ENCODE measurements at regions not wholly inside any gene's neighbourhood (a gene's known extent, or its start where the extent isn't known, plus 50 kb on each side); places are given as distances from the start of the nearest gene placed in this dataset.
"Not testable (repeated sequence)": the region's sequence is repeated elsewhere in the genome, so short reads cannot be mapped to it uniquely, and the experiment has no call there.

DNA sequence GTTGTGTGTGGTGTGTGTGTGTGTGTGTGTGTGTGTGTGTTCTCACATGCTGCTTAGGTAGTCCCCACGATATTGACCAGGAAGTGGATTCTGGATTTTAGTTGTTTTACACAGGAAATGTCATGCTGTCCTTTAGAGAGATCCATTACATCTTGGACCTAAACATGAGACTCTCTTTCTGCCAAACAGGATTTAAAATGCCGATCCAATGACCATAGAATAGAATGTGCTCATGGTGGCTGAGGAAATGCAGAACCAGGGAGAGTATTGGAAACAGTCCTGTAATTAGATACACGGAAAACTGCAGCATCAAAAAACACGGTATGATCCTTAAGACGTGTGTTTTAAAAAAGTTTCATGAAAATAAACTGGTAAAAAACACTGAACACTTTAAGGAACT is 347.8 kb upstream of the FRG1 start:
- TF ChIP-seq, protein P1, sequence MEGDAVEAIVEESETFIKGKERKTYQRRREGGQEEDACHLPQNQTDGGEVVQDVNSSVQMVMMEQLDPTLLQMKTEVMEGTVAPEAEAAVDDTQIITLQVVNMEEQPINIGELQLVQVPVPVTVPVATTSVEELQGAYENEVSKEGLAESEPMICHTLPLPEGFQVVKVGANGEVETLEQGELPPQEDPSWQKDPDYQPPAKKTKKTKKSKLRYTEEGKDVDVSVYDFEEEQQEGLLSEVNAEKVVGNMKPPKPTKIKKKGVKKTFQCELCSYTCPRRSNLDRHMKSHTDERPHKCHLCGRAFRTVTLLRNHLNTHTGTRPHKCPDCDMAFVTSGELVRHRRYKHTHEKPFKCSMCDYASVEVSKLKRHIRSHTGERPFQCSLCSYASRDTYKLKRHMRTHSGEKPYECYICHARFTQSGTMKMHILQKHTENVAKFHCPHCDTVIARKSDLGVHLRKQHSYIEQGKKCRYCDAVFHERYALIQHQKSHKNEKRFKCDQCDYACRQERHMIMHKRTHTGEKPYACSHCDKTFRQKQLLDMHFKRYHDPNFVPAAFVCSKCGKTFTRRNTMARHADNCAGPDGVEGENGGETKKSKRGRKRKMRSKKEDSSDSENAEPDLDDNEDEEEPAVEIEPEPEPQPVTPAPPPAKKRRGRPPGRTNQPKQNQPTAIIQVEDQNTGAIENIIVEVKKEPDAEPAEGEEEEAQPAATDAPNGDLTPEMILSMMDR (IDR thresholded peaks at IDR 0.05; ENCODE audit: control insufficient read depth, insufficient read depth, low read depth, low read length, missing control alignments), result no peak
- no peak overlapping the region for H3K4me3 ChIP-seq (ENCODE audit: control insufficient read depth, low read depth, low read length)

DNA sequence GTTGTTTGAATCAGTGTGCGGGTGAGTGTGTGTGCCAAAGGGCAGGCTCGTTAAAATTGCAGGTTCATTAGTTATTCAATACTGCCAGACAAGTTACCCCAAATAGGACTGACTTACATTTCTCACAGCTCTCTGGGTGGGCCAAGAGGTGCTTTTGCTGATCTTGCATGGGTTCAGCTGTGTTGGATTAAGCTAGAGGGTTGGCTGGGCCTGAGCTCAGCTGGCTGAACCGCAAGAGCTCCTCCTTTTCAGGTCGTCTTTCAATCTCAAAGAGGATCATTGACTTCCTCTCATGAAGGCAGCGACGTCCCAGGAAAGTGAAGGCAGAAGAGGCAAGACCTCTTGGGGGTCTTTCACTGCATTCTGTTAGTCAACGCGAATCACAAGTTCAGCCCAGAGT is 343.3 kb upstream of the FRG1 start:
- no peak overlapping the region for H3K4me3 ChIP-seq (ENCODE audit: control insufficient read depth, low read depth, low read length)
- TF ChIP-seq, protein P1 (IDR thresholded peaks at IDR 0.05; ENCODE audit: control insufficient read depth, insufficient read depth, low read depth, low read length, missing control alignments), result no peak
- no peak for DNase-seq (ENCODE audit: low read depth)

More for the DNA sequence above, 347.8 kb upstream of the FRG1 start:
- no peak for DNase-seq (ENCODE audit: low read depth)

DNA sequence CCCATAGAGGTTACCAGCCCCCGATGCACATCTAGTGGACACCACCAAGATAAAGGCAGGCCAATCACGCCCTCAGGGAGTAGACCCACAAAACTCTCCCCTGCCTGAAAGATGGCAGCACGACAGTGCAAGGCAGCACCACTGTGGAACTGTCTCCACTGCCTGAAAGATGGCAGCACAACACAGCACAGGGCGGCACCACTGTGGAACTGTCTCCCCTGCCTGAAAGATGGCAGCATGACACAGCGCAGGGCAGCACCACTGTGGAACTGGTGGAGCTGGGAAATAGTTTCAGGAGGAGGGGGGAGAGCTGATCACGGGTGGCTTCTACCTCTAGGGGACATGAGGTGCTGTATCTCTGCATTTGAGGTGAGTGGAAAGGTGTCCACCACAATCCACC is 340.4 kb upstream of the FRG1 start:
- no peak overlapping the region for H3K4me3 ChIP-seq (ENCODE audit: control insufficient read depth, low read depth, low read length)
- TF ChIP-seq, protein P1 (IDR thresholded peaks at IDR 0.05; ENCODE audit: control insufficient read depth, insufficient read depth, low read depth, low read length, missing control alignments), result no peak
- DNase-seq (ENCODE audit: low read depth), result no peak

DNA sequence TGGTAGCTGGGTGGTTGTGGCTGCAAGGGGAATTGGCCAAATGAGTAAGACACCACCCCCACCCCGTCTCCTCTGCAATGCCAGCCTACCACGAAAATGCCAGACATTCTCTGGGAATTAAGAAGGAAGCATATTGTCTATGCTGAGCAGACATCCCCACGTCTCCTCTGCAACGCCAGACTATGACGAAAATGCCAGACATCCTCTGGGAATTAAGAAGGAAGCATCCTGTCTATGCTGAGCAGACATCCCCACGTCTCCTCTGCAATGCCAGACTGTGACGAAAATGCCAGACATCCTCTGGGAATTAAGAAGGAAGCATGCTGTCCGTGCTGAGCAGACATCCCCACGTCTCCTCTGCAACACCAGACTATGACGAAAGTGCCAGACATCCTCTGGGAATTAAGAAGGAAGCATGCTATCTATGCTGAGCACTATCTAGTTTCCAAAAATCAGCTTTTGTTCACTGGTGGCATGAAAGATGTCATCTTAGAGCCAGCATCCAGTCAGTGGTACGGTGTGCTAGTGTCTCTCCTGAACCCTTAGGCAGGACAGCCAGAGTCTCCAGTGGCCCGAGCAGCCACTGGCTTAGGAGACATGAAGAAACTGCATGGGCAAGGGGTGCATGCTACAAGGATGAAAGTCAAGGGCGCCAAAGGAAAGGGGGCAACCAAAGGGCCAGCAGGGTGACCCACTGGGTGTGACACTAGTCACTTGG is 339.8 kb upstream of the FRG1 start:
- TF ChIP-seq, protein P1 (IDR thresholded peaks at IDR 0.05; ENCODE audit: control insufficient read depth, insufficient read depth, low read depth, low read length, missing control alignments), result no peak
- H3K4me3 ChIP-seq (ENCODE audit: control insufficient read depth, low read depth, low read length), result no peak overlapping the region
- DNase-seq (ENCODE audit: low read depth), result no peak

DNA sequence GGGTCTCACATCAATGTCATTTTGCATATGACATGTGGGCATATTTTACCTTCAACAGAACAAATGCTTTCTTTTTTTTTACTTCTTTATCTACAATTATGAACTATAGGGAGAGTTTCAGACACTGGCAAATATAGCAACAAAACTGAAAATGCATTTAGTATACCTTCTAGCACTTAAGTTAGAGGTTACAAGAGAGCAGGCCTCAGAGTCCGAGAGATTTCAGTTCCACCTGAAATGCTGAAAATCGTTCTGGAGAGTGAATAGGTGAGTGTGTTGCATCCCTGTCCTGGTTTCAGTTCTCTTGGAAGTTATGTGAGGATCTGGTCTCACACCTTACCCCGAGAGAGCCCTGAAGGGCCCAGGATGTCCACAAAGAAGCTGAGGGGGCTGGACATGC is 337.8 kb upstream of the FRG1 start:
- not testable (repeated sequence) for H3K4me3 ChIP-seq (ENCODE audit: control insufficient read depth, low read depth, low read length); DNase-seq (ENCODE audit: low read depth)

DNA sequence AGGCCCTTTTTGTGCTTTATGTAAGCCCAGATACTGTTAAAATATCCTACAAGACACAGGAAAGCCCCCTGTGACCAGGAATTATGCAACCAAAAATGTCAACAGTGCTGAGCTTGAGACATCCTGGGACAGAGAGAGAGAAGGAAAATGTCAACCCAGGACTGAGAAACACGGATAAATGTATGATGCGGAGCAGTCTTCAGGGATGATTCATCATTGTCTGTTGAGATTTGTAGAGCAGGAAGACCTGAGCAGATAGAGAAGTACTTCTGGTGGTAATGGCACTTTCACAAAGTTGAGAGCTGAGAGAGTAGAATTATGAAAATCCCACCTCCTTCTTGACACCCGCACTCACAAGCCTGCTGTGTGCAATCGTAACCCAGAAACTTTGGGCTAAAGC is 330.1 kb upstream of the FRG1 start:
- DNase-seq (ENCODE audit: low read depth); H3K4me3 ChIP-seq (ENCODE audit: control insufficient read depth, low read depth, low read length): not testable (repeated sequence)

DNA sequence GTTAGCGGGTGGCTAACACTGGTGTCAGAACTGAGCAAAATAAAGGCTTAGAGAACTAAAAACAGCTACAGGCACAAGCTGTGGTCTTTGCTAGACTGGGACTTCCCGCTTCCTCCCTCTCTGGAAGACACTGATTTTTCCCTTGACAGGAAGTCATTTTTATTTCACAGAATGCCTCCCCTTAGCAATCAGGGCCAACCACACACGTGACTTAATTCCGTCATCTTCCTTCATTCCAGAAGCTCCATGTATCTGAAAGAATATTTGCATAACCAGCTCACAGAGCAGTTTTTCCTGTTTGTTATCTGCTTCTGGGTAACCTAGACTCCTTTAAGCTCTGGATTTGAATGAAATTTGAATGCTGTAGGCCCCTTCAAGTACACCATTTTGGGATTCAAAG is 327.5 kb upstream of the FRG1 start:
- no peak for DNase-seq (ENCODE audit: low read depth)
- H3K4me3 ChIP-seq (ENCODE audit: control insufficient read depth, low read depth, low read length), result no peak overlapping the region
- TF ChIP-seq, protein P1 (IDR thresholded peaks at IDR 0.05; ENCODE audit: control insufficient read depth, insufficient read depth, low read depth, low read length, missing control alignments), result no peak

DNA sequence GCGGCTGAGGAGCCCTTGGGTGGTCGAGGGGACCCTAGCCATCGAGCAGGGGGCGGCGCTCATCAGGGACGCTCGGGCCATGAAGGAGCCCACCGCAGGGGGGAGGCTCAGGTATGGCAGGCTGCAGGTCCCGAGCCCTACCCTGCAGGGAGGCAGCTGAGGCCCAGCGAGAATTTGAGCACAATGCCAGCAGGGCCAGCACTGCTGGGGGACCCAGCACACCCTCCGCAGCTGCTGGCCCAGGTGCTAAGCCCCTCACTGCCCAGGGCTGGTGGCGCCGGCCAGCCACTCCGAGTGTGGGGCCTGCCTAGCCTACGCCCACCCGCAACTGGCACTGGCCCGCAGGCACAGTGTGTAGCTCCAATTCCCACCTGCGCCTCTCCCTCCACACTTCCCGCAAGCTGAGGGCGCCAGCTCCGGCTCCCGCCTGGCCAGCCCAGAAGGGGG is 325.4 kb upstream of the FRG1 start:
- TF ChIP-seq, protein P1 (IDR thresholded peaks at IDR 0.05; ENCODE audit: control insufficient read depth, insufficient read depth, low read depth, low read length, missing control alignments), result no peak
- no peak overlapping the region for H3K4me3 ChIP-seq (ENCODE audit: control insufficient read depth, low read depth, low read length)
- DNase-seq (ENCODE audit: low read depth), result no peak

DNA sequence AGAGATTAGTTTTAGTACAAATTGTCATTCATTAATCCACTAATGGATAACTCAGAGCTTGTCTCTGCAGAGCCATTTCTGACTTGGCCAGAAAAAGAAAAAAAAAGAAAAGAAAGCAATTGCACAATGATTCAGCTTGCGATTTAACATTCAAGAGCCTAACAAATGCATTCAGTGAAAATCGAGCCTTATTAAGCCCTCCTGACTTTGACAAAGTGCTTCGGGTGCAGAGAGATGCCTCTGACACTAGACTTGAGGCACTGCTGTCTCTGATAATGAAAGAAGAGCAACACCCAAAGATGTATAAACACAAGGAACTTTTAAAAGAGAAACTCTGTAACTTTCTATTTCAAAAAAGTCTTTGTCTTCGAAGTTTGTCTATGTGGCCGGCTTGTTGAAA is 322.9 kb upstream of the FRG1 start:
- DNase-seq (ENCODE audit: low read depth); H3K4me3 ChIP-seq (ENCODE audit: control insufficient read depth, low read depth, low read length): not testable (repeated sequence)

DNA sequence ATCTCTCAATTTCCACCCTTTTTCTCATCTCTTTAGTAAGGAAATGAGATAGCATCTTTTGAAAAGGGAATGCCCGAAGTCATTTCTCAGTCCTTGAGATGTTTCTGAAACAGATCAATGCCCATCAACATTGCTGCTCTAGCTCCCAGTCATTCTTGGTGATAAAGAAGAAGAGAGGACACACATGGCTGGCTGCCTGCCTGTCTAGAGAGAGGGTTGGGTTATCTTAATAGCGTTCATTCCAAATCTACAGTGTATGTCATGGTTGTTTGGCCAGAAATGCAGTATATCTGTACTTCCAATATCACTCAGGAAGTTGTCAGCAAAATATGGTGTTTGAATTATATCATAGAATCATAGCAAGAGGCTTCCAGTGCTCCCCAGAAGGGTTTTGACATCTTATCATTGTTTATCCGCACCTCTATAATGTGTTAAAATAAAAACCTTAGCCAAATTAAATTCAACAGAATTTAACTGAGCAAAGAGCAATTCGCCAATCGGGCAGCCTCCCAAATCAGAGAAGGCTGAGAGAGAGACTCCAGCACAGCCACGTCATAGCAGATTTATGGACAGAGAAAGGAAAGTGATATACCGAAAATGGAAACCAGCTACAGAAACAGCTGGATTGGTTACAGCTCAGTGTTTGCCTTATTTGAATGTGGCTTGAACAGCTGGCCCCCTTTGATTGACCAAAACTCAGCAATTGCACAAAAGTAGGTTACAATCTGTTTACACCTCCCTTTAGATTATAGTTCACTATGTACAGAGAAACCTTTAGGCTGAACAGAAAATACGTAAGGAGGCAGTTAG is 321.0 kb upstream of the FRG1 start:
- not testable (repeated sequence) for DNase-seq (ENCODE audit: low read depth); H3K4me3 ChIP-seq (ENCODE audit: control insufficient read depth, low read depth, low read length)

All from AG09309 (cell line).